ENCODE measurements at regions not wholly inside any gene's neighbourhood (a gene's known extent, or its start where the extent isn't known, plus 50 kb on each side); places are given as distances from the start of the nearest gene placed in this dataset.

DNA sequence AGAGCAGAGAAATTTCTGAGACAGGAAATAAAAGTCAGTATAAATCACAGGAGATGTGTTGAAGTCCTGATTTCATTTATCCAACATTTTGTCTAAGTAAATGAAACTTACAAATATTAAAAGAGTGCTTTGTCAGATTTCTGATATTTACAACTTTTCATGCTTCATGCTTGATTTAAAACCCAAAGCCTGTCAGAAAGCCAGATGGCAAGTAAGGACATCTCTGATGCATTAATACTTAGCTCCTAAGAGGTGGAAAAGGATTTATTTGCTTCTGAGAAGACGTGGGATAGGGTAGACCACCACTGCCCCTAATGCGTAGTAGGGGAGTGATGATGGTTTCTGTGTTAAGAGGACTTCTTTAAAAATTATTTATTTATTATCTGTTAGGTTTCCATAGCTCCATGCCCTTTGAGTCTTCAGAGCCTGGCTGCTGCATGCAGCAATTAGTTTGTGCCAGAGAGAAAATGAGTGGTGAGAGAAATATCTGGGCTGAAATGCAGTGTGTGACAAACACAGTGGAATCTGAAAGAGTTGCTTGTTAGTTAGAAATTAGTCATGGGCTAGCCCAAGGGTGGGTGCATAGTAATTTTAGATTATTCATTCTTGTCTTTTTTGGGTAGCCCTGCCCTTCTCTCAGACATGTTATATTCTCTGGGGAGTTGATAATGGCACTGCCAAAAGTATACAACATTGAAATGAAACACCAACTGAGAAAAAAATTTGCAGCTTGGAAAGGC lies 333.8 kb downstream of the C4orf33 start:
- TF ChIP-seq, protein P1, sequence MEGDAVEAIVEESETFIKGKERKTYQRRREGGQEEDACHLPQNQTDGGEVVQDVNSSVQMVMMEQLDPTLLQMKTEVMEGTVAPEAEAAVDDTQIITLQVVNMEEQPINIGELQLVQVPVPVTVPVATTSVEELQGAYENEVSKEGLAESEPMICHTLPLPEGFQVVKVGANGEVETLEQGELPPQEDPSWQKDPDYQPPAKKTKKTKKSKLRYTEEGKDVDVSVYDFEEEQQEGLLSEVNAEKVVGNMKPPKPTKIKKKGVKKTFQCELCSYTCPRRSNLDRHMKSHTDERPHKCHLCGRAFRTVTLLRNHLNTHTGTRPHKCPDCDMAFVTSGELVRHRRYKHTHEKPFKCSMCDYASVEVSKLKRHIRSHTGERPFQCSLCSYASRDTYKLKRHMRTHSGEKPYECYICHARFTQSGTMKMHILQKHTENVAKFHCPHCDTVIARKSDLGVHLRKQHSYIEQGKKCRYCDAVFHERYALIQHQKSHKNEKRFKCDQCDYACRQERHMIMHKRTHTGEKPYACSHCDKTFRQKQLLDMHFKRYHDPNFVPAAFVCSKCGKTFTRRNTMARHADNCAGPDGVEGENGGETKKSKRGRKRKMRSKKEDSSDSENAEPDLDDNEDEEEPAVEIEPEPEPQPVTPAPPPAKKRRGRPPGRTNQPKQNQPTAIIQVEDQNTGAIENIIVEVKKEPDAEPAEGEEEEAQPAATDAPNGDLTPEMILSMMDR (IDR thresholded peaks at IDR 0.05): no peak
- TF ChIP-seq RAD21 (conservative IDR thresholded peaks at IDR 0.05 in 1 of 2, IDR thresholded peaks at IDR 0.05 in 1 of 2) (no peak), JUNB (IDR thresholded peaks at IDR 0.05) (no peak)
- TF ChIP-seq, protein P2, sequence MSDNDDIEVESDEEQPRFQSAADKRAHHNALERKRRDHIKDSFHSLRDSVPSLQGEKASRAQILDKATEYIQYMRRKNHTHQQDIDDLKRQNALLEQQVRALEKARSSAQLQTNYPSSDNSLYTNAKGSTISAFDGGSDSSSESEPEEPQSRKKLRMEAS (IDR thresholded peaks at IDR 0.05): no peak

All from A549 (cell line).